SK-N-SH (cell line): ENCODE measurements at regions not wholly inside any gene's neighbourhood (a gene's known extent, or its start where the extent isn't known, plus 50 kb on each side); places are given as distances from the start of the nearest gene placed in this dataset.

Experiments
- CHD2 ChIP-seq: fragments of 150-350 bp; IDR thresholded peaks from 2 replicates; pipeline ENCODE4 v1.6.1; 2018; ENCODE audit warnings: low read length; ENCODE audit not compliant: partially characterized antibody
- ELF1 ChIP-seq: IDR thresholded peaks from 2 replicates; pipeline ENCODE4 v1.4.0; 2012
- EZH2phosphoT487 ChIP-seq: fragments of 200-600 bp; sonication (generic); IDR thresholded peaks from 2 replicates; pipeline ENCODE4 v1.6.1; 2017; ENCODE audit warnings: low read depth, mixed run types, mild to moderate bottlenecking, antibody characterized with exemption, moderate library complexity, borderline replicate concordance
- FOSL2 ChIP-seq: IDR thresholded peaks from 2 replicates; pipeline ENCODE4 v1.4.0; 2012; ENCODE audit warnings: low read depth, mild to moderate bottlenecking, moderate library complexity, borderline replicate concordance
- FOXJ3 ChIP-seq: sonication (generic); formaldehyde crosslinking; IDR thresholded peaks from 2 replicates; pipeline ENCODE4 v1.5.1; 2020; ENCODE audit warnings: mild to moderate bottlenecking, missing genetic modification reagents
- FOXM1 ChIP-seq: IDR thresholded peaks from 2 replicates; pipeline ENCODE4 v1.4.0; 2012; ENCODE audit warnings: low read depth, mild to moderate bottlenecking
- RAD21 ChIP-seq: IDR thresholded peaks from 2 replicates; pipeline ENCODE4 v1.6.1; 2012; ENCODE audit warnings: mild to moderate bottlenecking, low read length
- RCOR1 ChIP-seq: fragments of 150-350 bp; IDR thresholded peaks from 2 replicates; pipeline ENCODE4 v1.6.1; 2017; ENCODE audit warnings: antibody characterized with exemption, low read length
- RFX5 ChIP-seq: IDR thresholded peaks from 2 replicates; pipeline ENCODE4 v1.6.1; 2012; ENCODE audit warnings: mild to moderate bottlenecking, improper control_type of control experiment, low read length
- SMC3 ChIP-seq: IDR thresholded peaks from 2 replicates; pipeline ENCODE4 v1.6.1; 2012; ENCODE audit warnings: low read depth, low read length, improper control_type of control experiment
- TAF1 ChIP-seq: IDR thresholded peaks from 2 replicates; pipeline ENCODE4 v1.6.1; 2012; ENCODE audit warnings: low read depth, mild to moderate bottlenecking, low read length, moderate library complexity, borderline replicate concordance
- TCF12 ChIP-seq: IDR thresholded peaks from 2 replicates; pipeline ENCODE4 v1.4.0; 2012
- YY1 ChIP-seq: IDR thresholded peaks from 2 replicates; pipeline ENCODE4 v1.4.0; 2012; ENCODE audit warnings: low read depth, mild to moderate bottlenecking
- TF ChIP-seq, protein P1 (sequence below): IDR thresholded peaks from 2 replicates; pipeline ENCODE4 v1.4.0; 2012; ENCODE audit warnings: low read depth, borderline replicate concordance
- TF ChIP-seq, protein P2 (sequence below): IDR thresholded peaks from 2 replicates; pipeline ENCODE4; 2012
- TF ChIP-seq, protein P3 (sequence below): IDR thresholded peaks from 2 replicates; pipeline ENCODE4 v1.4.0; 2012; ENCODE audit warnings: low read depth, borderline replicate concordance
- TF ChIP-seq, protein P4 (sequence below): fragments of 150-350 bp; IDR thresholded peaks from 2 replicates; pipeline ENCODE4 v1.6.1; 2017; ENCODE audit warnings: antibody characterized with exemption, low read length, low read depth, borderline replicate concordance

DNA sequence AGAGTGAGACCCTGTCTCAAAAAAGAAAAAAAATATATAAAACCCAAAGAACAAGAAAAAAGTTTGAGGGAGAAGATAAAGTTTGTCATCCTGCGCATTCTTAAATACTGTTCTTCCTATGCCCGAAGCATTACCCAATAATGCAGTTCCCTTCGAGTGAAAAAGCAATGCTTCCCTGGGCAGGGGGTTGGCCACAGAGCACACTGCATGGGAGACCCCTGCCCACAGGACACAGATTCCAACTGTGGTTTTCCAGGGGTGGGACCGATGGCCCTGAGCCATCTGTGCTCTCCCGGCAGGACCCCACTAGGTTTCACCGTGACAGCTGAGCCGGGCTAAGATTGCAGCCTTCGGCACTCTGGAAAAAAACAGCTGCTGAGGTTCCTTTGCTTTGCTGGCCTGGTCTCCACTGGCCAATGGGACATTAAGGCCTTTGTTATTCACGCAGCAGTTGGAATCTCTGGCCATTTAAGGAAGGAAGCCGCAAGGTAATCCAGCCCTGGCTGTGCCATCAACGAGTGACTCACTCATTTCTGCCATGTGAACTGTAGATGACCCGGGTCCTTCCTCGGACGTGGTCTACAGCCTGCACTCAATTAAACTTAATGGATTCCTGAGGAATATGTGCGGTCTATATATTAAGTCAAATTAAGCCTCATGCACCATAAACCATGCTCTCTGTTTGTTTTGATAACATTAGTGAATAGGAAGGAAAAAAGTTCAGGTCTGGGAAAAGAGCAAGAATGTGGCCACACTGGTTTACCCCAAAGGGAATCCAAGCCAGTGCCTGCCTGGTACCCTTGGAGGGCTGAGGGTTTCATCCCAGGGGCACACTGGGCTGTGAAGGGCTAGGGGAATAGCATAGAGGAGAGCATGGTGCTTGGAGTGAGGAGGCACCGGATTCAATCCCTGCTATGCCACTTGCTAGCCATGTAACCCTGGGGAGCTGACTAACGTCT lies 163.2 kb downstream of the ZBTB18 start (continued):
- TF ChIP-seq, protein P1, sequence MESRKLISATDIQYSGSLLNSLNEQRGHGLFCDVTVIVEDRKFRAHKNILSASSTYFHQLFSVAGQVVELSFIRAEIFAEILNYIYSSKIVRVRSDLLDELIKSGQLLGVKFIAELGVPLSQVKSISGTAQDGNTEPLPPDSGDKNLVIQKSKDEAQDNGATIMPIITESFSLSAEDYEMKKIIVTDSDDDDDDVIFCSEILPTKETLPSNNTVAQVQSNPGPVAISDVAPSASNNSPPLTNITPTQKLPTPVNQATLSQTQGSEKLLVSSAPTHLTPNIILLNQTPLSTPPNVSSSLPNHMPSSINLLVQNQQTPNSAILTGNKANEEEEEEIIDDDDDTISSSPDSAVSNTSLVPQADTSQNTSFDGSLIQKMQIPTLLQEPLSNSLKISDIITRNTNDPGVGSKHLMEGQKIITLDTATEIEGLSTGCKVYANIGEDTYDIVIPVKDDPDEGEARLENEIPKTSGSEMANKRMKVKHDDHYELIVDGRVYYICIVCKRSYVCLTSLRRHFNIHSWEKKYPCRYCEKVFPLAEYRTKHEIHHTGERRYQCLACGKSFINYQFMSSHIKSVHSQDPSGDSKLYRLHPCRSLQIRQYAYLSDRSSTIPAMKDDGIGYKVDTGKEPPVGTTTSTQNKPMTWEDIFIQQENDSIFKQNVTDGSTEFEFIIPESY = peak; percentile 76
- peak; percentile 83; the same call in 1 of the 2 replicates for TF ChIP-seq FOXM1
- TF ChIP-seq ELF1 = peak; percentile 48; the same call in 1 of the 2 replicates
- TF ChIP-seq TAF1 = no peak; the same call in 1 of the 2 replicates
- no peak for TF ChIP-seq SMC3
- TF ChIP-seq CHD2 = no peak
- no peak for TF ChIP-seq FOXJ3 (CRISPR knock-in tag)
- TF ChIP-seq, protein P2, sequence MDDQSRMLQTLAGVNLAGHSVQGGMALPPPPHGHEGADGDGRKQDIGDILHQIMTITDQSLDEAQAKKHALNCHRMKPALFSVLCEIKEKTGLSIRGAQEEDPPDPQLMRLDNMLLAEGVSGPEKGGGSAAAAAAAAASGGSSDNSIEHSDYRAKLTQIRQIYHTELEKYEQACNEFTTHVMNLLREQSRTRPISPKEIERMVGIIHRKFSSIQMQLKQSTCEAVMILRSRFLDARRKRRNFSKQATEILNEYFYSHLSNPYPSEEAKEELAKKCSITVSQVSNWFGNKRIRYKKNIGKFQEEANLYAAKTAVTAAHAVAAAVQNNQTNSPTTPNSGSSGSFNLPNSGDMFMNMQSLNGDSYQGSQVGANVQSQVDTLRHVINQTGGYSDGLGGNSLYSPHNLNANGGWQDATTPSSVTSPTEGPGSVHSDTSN = peak; percentile 81
- no peak for TF ChIP-seq RAD21
- TF ChIP-seq FOSL2 = peak; percentile 95
- TF ChIP-seq TCF12 = peak; percentile 96
- peak; percentile 55; the same call in 1 of the 2 replicates for TF ChIP-seq RCOR1
- TF ChIP-seq EZH2phosphoT487 = no peak
- TF ChIP-seq, protein P3, sequence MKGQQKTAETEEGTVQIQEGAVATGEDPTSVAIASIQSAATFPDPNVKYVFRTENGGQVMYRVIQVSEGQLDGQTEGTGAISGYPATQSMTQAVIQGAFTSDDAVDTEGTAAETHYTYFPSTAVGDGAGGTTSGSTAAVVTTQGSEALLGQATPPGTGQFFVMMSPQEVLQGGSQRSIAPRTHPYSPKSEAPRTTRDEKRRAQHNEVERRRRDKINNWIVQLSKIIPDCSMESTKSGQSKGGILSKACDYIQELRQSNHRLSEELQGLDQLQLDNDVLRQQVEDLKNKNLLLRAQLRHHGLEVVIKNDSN = peak; percentile 72
- TF ChIP-seq, protein P4, sequence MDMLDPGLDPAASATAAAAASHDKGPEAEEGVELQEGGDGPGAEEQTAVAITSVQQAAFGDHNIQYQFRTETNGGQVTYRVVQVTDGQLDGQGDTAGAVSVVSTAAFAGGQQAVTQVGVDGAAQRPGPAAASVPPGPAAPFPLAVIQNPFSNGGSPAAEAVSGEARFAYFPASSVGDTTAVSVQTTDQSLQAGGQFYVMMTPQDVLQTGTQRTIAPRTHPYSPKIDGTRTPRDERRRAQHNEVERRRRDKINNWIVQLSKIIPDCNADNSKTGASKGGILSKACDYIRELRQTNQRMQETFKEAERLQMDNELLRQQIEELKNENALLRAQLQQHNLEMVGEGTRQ = no peak
- TF ChIP-seq RFX5 = no peak
- no peak for TF ChIP-seq YY1
